NAMALWA (cell line): ENCODE measurements at regions not wholly inside any gene's neighbourhood (a gene's known extent, or its start where the extent isn't known, plus 50 kb on each side); places are given as distances from the start of the nearest gene placed in this dataset.

Source experiments
- DNase-seq: peaks from one replicate; pipeline ENCODE4 v3.0.0-alpha.2; 2015; ENCODE audit warnings: low spot score

DNA sequence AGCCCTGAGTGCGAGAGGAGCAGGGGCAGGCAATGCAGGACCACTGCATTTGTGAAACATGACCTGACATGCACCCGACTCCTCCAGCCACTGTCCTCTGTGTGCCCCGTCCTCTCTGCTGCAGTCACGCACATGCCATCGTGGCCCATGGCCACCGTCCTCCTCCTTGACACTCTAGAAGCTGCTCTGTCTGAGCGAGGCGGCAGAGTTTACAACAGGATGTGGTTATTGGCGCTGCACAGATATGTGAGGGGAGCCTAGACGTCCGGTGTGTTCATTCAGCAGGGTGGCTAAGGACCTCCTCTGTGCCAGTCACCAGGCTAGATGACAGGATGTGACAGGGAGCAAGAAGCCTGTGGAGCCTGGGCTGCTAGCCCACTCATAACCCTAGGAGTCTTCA lies 277.8 kb downstream of the FOXO1 start:
- DNase-seq, result peak; percentile 86

DNA sequence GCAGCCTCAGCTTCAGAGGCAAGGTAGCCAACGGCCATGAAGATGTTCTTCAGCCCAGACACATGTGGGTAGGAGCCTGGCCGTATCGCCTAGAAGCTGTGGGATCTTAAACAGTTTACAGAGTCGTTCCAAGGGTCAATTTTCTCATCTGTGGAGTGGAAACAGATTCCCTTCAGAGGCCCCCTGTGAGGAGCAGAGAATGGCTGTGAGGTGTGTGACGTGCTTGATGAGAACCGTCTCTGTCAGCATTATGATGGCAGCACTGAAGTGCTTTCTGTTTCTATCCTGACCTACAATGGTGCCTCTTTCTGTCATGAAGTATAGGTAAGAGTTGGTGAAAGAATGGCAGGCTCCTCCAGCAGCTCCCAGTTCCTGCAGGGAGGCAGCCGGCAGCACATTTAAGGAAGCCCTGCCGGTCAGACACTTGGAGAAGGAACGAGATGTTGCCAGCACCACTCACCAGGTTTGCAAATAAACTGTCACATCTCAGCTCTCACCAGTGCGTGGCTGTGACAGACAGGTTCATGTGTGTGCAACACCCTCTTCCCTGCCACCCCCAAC lies 277.3 kb downstream of the FOXO1 start:
- peak; percentile 68 for DNase-seq

DNA sequence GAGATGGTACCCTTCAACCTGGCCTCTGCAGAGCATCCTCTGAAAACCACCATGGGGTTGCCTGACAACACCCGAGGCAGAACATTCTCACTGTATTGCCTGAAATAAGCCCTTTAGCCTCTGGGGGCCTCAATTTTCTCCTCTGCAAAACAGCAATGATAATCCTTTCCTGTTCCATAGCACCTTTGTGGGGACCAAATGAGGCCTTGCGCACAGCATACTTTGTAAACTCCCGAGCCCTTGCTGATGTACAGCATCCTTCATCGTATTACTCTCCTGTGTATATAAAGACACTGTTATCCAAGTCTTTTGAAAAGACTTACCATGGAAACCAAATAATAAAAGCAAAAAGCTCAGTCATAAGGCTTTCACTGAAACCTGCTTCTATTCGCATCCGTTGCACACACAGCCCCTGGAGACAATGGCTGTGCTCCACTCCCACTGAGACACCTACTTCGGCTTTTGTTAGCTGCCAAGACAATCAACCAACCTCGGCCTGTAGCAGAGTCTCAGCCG lies 276.0 kb downstream of the FOXO1 start:
- peak; percentile 29 for DNase-seq

DNA sequence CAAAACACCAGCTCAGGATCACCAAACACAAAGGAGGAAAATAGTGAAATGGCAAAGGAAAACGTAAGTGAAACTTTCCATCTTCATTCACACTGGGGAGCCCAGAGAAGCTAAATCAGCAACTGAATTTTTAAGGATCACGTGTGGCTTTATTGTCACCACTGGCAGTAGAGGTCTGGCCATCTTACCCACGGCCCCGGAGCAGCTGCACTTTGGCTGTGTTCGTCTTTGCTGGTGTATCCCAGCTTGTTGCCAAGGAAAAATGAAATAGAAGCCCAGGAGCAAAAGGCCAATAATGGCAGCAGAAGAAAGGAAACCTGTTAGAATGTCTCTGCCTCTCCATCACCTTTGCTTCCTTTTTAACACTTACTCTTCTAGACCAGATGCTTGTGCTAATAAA lies 274.7 kb downstream of the FOXO1 start:
- no peak for DNase-seq

DNA sequence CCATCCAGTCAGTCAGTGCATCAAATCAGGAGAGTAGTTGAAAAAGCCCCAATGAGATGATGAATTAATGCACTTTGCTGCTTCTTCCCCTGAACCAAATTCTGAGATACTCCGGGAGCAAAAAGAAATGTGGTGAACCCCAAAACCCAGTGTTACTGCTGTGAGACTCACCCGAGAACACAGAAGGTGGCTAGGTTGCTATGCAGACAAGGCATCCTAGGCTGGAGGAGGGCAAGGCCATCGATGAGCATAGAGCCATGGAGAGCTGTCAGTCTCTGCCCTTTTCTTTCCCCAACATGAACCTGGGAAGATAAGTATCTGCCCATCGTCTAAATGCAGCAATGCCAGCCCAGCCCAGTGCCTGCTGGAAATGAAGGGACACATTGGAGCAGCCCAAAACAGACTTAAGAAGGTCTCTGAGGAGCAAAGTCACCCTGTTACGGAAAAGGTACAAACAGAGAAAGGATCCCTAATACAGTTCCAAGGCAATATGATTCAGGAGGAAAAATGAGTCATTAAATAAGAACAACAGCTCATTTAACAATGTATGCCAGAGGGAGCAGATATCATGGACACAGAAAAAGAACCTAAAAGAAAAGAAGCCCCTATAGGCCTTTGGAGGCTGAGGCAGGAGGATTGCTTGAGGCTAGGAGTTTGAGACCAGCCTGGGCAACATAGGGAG lies 272.0 kb downstream of the FOXO1 start:
- no peak for DNase-seq

DNA sequence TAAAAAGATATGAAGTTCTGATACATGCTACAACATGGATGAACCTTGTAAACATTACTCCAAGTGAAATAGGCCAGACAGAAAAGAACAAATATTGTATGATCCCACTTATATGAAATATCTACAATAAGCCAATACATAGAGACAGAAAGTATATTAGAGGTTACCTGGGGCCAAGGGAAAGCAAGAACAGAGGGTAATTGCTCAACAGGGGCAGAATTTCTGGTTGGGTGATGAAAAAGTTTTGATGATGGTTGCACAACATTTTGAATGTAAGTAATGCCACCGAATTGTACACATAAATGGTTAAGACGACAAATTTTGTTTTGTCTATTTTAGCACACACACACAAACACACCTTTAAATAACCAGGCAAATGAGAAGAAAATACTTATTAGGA lies 268.4 kb downstream of the FOXO1 start:
- DNase-seq, result no peak

DNA sequence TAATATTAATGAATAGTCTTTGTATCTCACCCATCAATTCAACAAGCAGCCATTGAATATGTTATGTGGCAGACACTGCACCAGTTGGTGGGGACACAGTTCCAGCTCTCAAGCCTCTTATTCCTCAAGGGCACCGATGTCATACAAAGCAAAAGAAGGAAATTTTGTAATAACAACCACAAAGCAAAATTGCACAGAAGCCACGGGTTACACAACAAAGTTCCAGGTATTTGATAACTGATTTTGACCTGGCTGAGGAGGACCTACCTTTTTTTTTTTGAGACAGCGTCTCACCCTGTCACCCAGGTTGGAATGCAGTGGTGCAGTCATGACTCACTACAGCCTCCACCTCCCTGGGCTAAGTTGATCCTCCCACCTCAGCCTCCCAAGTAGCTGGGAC lies 266.7 kb downstream of the FOXO1 start:
- DNase-seq, result no peak

DNA sequence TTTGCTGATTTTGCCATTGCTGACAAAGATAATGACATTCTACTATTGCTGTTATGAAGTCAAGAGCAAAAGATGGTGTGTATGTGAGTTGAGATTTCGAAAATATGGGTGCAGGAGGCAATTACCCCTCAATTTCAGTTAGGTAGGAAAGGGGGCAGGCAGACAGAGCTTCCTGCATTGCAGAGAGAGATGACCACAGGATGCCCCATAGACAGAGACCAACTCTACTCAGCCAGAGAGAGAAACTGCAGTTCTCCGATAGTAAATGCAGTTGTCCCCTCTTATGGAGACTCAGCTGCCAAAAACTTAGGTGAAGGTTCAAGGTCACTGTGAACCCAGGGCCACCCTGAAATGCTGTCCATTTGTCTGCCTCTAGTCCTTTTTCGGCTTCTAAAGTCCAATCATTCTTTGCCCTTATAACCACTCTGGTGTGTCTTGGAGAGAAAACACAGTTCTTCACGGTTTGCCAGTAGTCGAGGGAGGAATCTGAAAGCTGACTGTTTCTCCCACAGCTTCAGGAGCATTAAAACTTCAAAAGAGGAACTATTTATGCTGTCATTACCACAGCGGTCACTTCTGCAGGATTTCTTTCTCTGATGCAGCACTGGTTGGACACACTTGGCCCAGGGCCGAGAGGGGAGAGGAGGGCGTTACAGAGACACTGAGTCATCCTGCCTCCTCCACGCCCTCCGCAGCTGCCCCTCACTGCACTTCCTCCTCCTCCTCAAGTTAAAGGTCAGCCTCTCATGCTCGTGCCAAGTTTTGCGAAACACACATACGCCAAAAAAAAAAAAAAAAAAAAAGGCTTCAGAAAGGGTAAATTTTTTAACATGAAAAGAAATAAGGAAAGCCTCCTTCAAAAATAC lies 264.3 kb downstream of the FOXO1 start:
- DNase-seq, result peak; percentile 74

DNA sequence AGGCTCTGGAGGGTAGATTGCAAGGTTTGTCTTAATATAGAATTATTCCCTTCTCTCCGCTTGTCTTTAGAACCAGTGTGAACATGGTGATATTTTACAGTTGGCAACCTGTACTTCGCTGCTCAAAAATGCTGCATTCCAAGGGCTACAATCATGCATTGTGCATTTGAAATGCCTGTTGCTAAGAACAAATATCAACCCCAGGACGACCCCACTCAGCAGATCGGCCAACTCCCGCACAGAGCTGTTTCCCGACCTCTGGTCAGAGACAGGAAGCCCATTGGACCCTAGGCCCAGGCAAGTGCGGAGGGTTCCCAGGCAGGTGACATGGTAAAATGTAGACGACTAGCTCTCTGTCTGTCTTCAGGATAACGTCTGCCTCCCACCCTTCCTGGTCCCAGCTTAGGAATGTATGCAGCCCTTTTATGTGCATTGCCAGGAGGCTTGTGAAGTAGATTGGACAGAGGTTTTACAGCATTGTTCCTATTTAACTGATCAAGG lies 263.5 kb downstream of the FOXO1 start:
- no peak for DNase-seq

DNA sequence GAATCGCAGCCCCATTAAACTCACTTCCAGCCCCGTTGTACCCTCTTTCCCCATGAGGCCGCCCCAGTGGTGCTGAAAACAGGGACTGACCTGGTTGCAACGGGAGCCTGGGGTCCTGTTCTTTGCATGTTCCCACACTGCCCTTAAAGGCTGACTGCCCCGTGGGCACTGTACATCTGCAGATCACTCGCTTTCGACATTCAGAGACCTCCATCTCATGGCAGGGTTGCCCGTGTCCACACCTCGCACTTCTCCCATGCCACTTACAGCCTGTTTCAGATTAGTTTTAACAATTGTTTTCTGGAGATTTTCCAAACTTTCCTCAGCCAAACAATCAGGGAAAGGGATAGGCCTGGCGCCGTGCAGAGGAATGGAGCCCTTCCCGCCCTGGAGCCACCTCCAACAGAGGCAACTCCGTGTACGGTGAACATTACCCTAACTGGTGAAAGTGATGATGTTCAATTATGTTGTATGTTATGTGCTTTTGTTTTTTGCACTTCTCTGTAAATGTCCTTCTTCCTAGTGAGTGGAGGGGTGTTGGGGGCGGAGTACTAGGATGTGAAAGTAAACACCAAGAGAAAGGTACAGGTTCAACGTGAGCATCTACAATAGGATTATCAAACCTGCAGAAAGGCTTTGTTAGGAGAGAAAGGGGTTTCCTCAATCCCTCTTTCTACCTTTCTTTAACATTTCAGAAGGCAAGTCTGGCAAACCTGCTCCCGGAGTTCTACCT lies 262.8 kb downstream of the FOXO1 start:
- no peak for DNase-seq

DNA sequence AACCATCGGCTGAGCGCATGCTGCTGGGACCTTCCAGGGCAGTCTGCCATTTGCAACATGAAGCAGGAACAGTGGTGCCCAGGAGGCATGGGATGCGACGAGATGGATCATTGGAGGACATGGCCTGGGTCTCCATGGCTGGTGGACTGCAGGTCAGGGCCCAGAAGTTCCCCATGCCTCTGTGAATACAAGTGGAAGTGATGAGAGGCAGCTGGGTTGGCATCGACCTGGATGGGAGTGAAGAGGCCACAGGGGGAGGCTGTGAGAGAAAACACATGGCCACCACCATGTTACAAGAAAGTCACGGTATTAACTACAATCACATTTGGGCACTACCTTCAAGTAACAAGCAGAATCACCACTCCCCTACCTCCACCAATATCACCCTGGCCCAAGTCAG lies 262.0 kb downstream of the FOXO1 start:
- no peak for DNase-seq

DNA sequence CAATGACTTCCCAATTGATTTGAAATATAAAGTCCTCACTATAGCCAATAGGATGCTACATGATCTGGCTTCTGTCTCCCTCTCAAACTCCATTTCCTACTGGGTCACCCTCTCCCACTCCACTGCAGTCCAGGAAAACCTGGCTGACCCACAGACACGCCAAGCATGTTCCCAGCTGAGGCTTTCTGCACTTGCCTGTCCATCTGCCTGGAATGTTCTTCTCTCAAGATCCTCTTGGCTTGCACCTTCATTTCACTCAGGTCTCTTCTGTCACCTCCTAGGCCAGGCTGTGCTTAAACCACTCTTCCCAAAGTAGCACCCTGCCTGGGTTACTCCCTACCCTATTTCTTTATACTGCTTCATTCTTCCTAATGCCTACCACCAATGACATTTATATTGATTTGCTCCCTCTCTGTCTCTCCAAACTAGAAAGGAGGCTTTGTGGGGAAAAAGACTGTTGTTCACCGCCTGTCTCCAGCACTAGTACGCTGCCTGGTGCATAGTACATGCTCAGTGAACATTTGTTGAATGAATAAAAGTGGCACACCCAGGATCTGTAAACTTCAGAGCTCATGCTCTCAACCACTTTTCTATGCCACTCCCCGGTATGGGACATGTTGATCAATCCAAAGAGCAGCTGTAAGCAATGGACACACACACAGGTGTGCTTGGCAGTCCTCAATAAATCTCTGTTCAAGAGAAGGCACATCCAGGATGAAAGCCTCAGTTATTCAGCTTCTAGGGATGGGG lies 261.3 kb downstream of the FOXO1 start:
- no peak for DNase-seq

DNA sequence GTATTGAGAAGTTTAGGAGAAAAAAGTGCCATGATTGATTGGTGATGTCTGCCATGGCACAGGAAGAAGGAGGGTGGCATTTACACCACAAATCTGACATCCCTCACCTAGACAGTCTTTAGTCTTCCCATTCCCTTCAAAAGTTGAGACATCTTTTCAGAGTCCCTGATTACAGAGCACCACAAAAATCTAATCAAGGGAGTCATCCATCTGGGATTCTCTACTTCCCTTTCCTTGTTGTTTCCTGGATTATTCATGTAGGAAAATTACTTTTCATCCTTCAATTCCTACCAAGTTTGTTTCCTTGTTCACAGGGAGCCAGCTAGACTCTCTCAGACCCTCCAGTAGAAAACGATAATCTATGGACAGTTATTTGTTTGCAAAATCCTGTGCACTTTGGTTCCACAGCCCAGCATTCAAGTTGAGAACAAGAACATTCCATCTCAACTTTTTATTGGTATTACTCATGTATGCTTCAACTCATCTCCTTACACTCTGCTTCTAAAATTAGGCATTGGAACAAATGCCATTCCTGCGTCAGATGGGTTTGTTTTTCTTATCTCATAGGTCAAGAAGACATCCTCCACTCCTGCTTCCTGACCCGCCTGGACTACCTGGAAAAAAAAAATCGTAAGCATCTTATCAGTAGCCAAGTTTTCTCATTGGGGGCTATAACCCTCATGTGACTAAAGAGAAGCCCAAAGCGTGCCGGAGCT lies 259.9 kb downstream of the FOXO1 start:
- DNase-seq, result no peak

DNA sequence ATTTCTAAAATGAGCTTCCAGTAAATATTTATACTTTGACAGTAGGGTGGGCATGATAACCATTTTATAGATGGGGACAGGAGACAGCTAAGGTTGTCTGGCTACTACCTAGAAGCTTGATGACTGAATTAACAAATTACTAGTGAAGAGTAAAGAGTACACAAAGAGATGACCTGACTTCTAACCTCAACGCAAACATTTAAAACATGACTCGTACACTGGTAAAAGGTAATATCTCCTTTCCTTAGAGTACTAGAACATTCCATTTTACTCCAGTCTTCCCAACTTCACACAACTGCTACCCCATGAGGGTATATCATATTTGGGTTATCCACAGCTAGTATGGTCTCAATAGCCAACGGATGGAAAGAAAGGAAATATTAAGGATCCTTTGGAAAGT lies 258.9 kb downstream of the FOXO1 start:
- no peak for DNase-seq

DNA sequence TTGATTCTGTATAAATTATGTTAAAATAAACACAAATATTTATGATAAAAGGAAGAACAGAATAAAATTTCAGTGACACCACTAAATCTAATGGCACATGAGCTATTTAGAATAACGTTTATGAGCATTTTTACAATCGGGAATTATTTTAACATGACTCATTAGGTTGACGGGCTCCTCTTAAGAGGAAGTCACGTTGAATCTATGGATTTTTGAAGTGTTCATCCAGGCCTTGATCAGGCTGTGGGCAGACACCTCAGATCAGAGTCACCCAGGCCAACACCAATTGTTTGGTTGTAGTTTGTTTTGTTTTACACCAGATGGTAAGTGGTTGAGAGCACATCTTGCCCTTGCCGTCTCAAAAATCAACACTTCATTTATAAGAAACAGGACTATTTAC lies 257.8 kb downstream of the FOXO1 start:
- no peak for DNase-seq

DNA sequence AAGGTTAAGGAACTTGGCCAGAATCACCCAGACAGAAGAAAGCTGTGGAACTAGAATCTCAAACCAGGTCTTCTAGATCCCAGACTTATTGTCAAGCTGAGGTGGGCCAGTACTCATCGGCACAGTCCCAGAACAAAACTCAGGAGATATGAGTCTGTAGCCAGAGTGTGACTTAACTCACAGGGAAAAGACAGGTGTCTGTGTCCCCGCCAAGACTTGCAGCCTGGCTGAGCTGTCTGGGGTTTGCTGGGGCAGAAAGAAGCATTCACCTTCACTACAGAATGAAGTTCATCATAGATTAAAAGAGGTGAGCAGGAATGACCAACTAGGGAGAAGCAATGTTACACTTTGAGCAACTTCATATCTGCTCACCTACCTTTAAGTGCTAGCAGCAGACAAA lies 257.2 kb downstream of the FOXO1 start:
- no peak for DNase-seq

DNA sequence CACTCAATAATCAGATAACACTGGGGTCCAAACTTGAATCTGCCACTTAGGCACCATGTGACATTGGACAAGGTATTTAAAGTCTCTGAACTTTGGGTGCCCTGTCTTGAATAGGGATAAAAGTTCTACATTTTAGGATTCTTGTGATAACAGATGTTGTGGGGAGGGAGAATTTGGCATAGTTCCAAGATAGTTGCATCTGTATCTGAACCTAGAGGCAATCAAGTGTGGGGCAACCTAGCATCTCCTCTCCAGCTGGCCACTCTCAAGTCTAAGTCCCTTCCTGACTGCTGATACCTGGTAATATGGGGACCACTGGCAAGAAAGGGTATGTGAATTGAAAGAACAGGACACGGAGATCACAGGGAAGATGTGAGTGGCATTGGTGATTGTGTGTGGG lies 256.1 kb downstream of the FOXO1 start:
- no peak for DNase-seq

DNA sequence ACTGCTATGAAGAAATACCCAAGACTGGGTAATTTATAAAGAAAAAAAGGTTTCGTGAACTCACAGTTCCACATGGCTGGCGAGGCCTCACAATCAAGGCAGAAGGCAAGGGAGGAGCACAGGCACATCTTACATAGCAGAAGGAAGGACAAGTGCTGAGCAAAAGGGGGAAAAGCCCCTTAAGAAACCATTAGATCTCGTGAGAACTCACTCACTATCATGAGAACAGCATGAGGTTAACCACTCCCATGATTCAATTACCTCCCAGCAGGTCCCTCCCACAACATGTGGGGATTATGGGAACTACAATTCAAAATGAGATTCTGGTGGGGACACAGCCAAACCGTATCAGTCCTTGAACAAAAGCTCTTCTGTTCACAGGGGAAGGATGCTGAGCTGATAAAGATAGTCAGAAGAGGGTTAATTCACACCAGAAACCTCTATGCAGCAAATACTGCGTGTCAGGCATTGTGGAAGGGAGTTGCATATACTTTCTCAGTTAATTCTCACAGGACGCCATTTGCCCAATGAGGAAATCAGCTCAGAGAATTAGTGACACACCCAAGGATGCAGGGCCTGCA lies 246.2 kb downstream of the FOXO1 start:
- DNase-seq, result peak; percentile 18

DNA sequence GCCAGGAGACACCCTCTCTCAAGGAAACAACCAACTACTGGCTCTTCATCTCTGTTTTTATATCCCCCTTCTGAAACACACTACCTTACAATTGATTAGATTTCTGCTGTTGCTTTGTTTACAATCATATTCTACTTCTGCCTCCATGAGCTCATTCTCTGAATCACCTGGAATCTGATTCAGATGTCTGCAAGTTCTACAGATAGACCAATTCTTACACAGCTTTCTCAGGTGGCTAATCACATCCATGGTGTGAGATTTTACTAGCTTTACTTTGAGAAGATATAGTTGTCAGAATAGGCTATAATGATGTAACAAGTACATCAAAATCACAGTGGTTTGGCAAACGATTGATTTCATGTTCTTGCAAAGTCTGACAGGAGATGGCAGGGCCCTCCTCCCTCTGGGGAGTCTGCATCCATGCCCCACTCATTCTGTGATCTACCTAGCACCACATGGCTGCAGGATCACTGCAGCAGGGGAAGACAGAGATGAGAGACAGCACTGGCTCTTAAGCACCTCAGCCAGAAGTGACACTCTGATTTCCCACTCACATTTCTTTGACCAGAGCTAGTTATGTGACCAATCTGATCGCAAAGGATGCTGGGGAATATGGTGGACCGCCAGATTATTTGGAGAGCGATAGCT lies 243.7 kb downstream of the FOXO1 start:
- no peak for DNase-seq

DNA sequence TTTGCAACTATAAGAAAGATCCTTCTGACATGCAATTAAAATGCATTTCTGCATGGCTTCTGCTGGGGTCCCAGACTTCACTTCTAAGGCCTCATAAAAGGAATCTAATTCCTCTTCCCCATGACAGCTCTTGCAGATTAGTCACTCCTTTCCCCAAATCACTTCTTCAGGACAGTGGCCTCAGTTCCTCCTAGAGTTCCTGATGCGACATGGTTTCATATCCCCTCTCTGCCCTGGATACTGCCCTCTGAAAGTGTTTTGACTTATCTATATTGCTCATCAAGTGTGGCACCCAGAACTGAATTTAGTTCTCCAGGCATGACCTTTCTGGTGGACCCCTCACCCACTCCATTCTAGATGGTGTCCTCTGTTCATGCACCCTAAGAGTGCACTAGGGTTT lies 238.1 kb downstream of the FOXO1 start:
- DNase-seq, result no peak
